ENCODE measurements at regions not wholly inside any gene's neighbourhood (a gene's known extent, or its start where the extent isn't known, plus 50 kb on each side); places are given as distances from the start of the nearest gene placed in this dataset.
"Not testable (repeated sequence)": the region's sequence is repeated elsewhere in the genome, so short reads cannot be mapped to it uniquely, and the experiment has no call there.

DNA sequence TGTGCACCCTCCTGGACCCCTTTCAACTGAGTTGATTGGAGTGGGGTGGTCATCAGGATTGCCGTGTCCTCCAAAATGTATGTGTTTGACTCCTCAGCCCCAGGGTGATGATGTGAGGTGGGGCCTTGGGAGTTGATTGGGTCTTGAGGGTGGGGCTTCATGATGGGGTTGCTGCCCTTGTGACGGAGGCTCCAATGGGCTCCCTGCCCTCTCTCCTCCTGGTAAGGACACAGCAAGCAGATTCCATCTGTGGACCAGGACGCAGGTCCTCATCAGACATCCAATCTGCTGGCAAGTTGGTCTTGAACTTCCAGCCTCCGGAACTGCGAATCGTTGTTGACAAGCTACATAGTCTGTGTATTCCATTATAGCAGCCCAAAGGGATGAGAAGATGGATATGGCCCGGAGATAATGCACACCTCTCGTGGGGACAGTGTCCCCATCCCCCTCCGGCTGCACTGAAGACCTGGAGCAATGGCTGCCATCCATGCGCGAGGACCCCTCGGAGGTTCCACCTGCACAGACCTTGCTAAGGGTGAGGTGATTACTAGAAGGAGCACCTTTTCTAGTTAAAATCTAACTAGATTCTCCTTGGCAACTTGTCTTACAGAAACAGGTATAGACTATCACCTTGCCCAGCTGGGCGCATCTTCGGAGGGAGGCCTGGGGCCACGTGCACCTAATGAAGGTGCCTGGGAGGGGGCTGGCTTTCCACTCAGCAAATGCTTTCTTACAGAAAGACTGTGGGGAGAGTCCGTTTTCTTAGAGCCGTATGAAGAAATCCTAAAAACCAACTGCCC, 75.7 kb upstream of the IRX4 start:
- ChIA-PET CTCF (no interaction called here), POLR2A (no interaction called here)
- Histone ChIP-seq H3K4me3 (ENCODE audit: low read depth, low read length) (no peak overlapping the region), H3K27me3 (ENCODE audit: control insufficient read depth, insufficient read depth, low read length) (no peaks in the 10 kb centered on the region), H3K36me3 (ENCODE audit: control insufficient read depth, insufficient read depth, low read length) (no peaks in the 10 kb centered on the region)
- DNase-seq (ENCODE audit: low read depth): no peak
- TF ChIP-seq, protein P1, sequence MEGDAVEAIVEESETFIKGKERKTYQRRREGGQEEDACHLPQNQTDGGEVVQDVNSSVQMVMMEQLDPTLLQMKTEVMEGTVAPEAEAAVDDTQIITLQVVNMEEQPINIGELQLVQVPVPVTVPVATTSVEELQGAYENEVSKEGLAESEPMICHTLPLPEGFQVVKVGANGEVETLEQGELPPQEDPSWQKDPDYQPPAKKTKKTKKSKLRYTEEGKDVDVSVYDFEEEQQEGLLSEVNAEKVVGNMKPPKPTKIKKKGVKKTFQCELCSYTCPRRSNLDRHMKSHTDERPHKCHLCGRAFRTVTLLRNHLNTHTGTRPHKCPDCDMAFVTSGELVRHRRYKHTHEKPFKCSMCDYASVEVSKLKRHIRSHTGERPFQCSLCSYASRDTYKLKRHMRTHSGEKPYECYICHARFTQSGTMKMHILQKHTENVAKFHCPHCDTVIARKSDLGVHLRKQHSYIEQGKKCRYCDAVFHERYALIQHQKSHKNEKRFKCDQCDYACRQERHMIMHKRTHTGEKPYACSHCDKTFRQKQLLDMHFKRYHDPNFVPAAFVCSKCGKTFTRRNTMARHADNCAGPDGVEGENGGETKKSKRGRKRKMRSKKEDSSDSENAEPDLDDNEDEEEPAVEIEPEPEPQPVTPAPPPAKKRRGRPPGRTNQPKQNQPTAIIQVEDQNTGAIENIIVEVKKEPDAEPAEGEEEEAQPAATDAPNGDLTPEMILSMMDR (IDR thresholded peaks at IDR 0.05; ENCODE audit: insufficient read depth, low read depth, low read length): no peak

DNA sequence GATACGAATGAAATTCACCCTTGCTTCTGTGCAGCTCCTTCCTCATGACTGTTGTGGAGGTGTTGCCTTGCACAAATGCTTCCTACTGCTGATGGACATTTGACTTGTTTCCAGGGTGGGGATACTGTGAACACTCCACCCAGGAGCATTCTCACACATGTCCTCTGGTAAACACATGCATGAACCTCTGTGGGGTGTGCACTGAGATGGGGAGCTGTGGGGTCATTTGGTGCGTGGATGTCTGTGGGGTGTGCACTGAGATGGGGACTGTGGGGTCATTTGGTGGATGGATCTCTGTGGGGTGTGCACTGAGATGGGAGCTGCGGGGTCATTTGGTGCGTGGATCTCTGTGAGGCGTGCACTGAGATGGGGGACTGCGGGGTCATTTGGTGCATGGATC, 72.9 kb upstream of the IRX4 start:
- DNase-seq (ENCODE audit: low read depth): no peak
- CTCF ChIA-PET: no interaction called here

DNA sequence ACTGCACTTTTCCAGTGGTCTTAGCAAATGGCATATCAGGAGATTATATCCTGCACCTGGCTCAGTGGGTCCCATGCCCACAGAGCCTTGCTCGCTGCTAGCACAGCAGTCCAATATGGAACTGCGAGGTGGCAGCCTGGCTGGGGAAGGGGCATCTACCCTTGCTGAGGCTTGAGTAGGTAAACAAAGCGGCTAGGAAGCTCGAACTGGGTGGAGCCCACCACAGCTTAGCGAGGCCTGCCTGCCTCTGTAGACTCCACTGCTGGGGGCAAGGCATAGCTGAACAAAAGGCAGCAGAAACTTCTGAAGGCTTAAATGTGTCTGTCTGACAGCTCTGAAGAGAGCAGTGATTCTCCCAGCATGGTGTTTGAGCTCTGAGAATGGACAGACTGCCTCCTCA, 71.0 kb upstream of the IRX4 start:
- CTCF ChIA-PET; H3K4me3 ChIP-seq (ENCODE audit: low read depth, low read length); POLR2A ChIA-PET: not testable (repeated sequence)

More for the DNA sequence above, 72.9 kb upstream of the IRX4 start:
- TF ChIP-seq, protein P1 (IDR thresholded peaks at IDR 0.05; ENCODE audit: insufficient read depth, low read depth, low read length): no peak
- Histone ChIP-seq H3K36me3 (ENCODE audit: control insufficient read depth, insufficient read depth, low read length) (no peaks in the 10 kb centered on the region), H3K4me3 (ENCODE audit: low read depth, low read length) (no peak overlapping the region), H3K27me3 (ENCODE audit: control insufficient read depth, insufficient read depth, low read length) (no peaks in the 10 kb centered on the region)
- POLR2A ChIA-PET: no interaction called here

DNA sequence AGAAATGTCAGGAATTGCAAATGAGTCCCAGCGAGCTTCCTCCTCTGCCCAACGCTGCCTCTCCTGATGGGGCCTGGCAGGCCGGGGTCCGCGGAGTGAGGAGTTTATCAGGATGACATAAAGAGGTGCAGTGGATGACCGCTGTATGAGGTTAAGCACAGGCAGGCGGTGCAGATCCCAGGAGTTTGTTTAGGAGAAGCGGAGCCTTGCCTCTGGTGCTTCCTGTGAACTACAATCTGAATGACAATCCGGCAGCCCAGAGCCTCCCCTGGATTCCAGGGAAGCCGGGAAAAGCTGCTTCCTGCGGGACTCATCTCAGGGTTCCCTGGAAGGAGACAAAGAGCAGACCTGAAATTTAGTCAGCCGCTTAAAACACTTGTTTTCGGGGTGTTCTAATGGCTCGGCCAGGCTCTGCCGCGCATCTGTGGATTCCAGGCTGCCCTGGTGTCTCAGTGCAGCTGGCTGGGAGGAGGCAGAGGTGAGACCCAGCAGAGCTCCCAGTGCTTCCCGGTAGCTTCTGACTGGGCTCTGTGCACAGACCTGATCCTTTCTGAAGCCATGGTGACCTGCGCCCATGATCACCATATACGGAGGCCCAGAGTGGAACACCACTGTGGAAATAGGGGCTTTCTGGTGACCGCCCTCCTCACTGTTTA, 69.8 kb upstream of the IRX4 start:
- H3K36me3 ChIP-seq (ENCODE audit: control insufficient read depth, insufficient read depth, low read length): no peaks in the 10 kb centered on the region
- no peak overlapping the region for H3K4me3 ChIP-seq (ENCODE audit: low read depth, low read length)
- no peak for DNase-seq (ENCODE audit: low read depth)
- no peaks in the 10 kb centered on the region for H3K27me3 ChIP-seq (ENCODE audit: control insufficient read depth, insufficient read depth, low read length)
- TF ChIP-seq, protein P1 (IDR thresholded peaks at IDR 0.05; ENCODE audit: insufficient read depth, low read depth, low read length): no peak
- ChIA-PET CTCF (interaction anchor here (1.0 kb wide), 1 partner anchor 192 kb away, joined by 3 read pairs; no protein-coding TSS in a partner anchor), POLR2A (no interaction called here)

More for the DNA sequence above, 71.0 kb upstream of the IRX4 start:
- not testable (repeated sequence) for DNase-seq (ENCODE audit: low read depth); H3K36me3 ChIP-seq (ENCODE audit: control insufficient read depth, insufficient read depth, low read length); H3K27me3 ChIP-seq (ENCODE audit: control insufficient read depth, insufficient read depth, low read length)

DNA sequence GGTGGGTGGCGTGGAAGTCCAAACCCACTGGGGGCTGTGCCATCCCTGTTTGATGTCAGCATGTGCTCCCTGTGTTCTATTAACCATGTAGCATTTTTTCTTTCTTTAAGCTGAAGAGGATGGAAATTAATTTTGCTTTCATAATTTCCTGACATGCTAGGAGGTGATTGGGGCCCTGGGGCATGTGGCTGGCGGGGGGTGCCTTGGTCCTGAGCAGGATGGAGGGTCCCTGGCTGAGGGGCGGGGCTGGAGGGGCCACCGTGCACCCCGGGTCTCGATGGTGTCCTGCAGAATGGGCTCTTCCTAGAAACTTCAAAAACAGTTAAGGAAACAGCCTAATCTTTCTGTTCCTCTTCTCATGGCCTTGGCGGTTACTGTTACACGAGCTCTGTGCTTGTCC, 69.3 kb upstream of the IRX4 start:
- Histone ChIP-seq H3K27me3 (ENCODE audit: control insufficient read depth, insufficient read depth, low read length) (no peaks in the 10 kb centered on the region), H3K36me3 (ENCODE audit: control insufficient read depth, insufficient read depth, low read length) (no peaks in the 10 kb centered on the region), H3K4me3 (ENCODE audit: low read depth, low read length) (no peak overlapping the region)
- DNase-seq (ENCODE audit: low read depth): no peak
- TF ChIP-seq, protein P1 (IDR thresholded peaks at IDR 0.05; ENCODE audit: insufficient read depth, low read depth, low read length): no peak
- POLR2A ChIA-PET: no interaction called here
- CTCF ChIA-PET: no interaction called here

Measured in BJ (cell line).